LNCAP (cell line): ENCODE measurements at regions not wholly inside any gene's neighbourhood (a gene's known extent, or its start where the extent isn't known, plus 50 kb on each side); places are given as distances from the start of the nearest gene placed in this dataset.
A peak's percentile ranks its signal among the peaks of the same experiment; 100 is the strongest.

ENCODE experiments used
- CTCF ChIP-seq: fragments of 450-650 bp; IDR thresholded peaks from 2 replicates; pipeline ENCODE4 v1.5.1; 2017; ENCODE audit warnings: mild to moderate bottlenecking

GRCh38 chr12:115869604-115870003 is 407.9 kb downstream of the MED13L start:
- no peak for TF ChIP-seq CTCF

GRCh38 chr12:115868624-115869023 is 408.9 kb downstream of the MED13L start:
- no peak for TF ChIP-seq CTCF

- TF ChIP-seq CTCF, result no peak
Observed at GRCh38 chr12:115867854-115868253, 409.6 kb downstream of the MED13L start.

GRCh38 chr12:115866909-115867525 is 410.5 kb downstream of the MED13L start:
- TF ChIP-seq CTCF, result peak; percentile 59; the same call in 1 of the 2 replicates

- no peak for TF ChIP-seq CTCF
Observed at GRCh38 chr12:115864396-115864795, 413.1 kb downstream of the MED13L start.

GRCh38 chr12:115860619-115861018 is 416.9 kb downstream of the MED13L start:
- no peak for TF ChIP-seq CTCF

- no peak for TF ChIP-seq CTCF
Observed at GRCh38 chr12:115859231-115859630, 418.3 kb downstream of the MED13L start.

GRCh38 chr12:115857923-115858322 is 419.6 kb downstream of the MED13L start:
- TF ChIP-seq CTCF, result no peak
